HepG2 (cell line): ENCODE measurements at regions not wholly inside any gene's neighbourhood (a gene's known extent, or its start where the extent isn't known, plus 50 kb on each side); places are given as distances from the start of the nearest gene placed in this dataset.

Experiments used
- ATAC-seq: fragments of 200-7000 bp; cut with Tn5 transposase; 3 replicates; pipeline ENCODE4 v1.9.1; 2020; ENCODE audit warnings: mild to moderate bottlenecking, moderate library complexity
- BruUV-seq: library from RNA; stranded (reverse); fragments of 400-500 nt; replicated peaks from 2 replicates; lab custom pipeline; 2021; lab: Mats Ljungman, UMichigan
- CTCF ChIA-PET: fragments of 300-600 bp; formaldehyde crosslinking; extraction: SDS; loops from one replicate; lab custom pipeline; 2021; ENCODE audit warnings: low total read pairs, inconsistent platforms, low intra/inter-chr PET ratio; lab: Yijun Ruan, JAX
- POLR2A ChIA-PET: fragments of 350-600 bp; sonication (Branson Sonifier 250); formaldehyde crosslinking; loops from one replicate; lab custom pipeline; 2020; ENCODE audit warnings: antibody characterized with exemption, inconsistent platforms; lab: Yijun Ruan, JAX
- DNase-seq: peaks from one replicate; pipeline ENCODE4 v3.0.0-alpha.2; 2015; ENCODE audit warnings: low spot score
- FAIRE-seq: peaks from 3 replicates; lab custom pipeline; 2011; peaks lifted over from hg19 to GRCh38; lab: Jason Lieb, UNC
- H2AFZ ChIP-seq: one replicate; pipeline ENCODE4 v1.6.1; 2011; ENCODE audit warnings: low read length, inconsistent platforms
- H3K27ac ChIP-seq: fragments of 300-600 bp; 3 replicates; pipeline ENCODE4 v1.8.0; 2011; ENCODE audit warnings: mixed run types, mild to moderate bottlenecking, mixed read lengths, low read length, inconsistent platforms; ENCODE audit not compliant: insufficient read depth; ENCODE audit errors: extremely low read length
- H3K27me3 ChIP-seq, 2 experiments: fragments of 200-600 bp in 1 of 2; 2 replicates in 1 of 2; 3 replicates in 1 of 2; pipeline versions ENCODE4 v1.6.0 to v1.8.0; 2011; ENCODE audit warnings: low read length in 2 of 2, mild to moderate bottlenecking in 2 of 2, moderate library complexity in 2 of 2, inconsistent platforms in 1 of 2; ENCODE audit not compliant: insufficient read depth in 2 of 2, control insufficient read depth in 1 of 2
- H3K36me3 ChIP-seq, 2 experiments: fragments of 200-600 bp in 1 of 2; replicated peaks in 1 of 2; 2 replicates in 1 of 2; 3 replicates in 1 of 2; pipeline versions ENCODE4 v1.5.1 to v1.8.0; 2011; ENCODE audit warnings: low read length in 2 of 2, inconsistent platforms in 1 of 2; ENCODE audit not compliant: insufficient read depth in 2 of 2, control insufficient read depth in 1 of 2
- H3K4me1 ChIP-seq: 2 replicates; pipeline ENCODE4 v1.5.1; 2012; ENCODE audit warnings: low read length, inconsistent platforms; ENCODE audit not compliant: insufficient read depth
- H3K4me2 ChIP-seq: 2 replicates; pipeline ENCODE4 v1.6.0; 2011; ENCODE audit warnings: low read depth, low read length, inconsistent platforms
- H3K4me3 ChIP-seq, 3 experiments: fragments of 200-600 bp in 1 of 3; sonication (generic), shearing (Covaris generic) in 1 of 3; replicated peaks in 1 of 3; 2 replicates each; pipeline ENCODE4 v1.5.1; 2011 to 2016; ENCODE audit warnings: low read length in 3 of 3, inconsistent platforms in 2 of 3, low read depth in 2 of 3, mild to moderate bottlenecking in 2 of 3, control low read depth in 1 of 3, mixed read lengths in 1 of 3; ENCODE audit not compliant: insufficient read depth in 1 of 3
- H3K79me2 ChIP-seq: one replicate; pipeline ENCODE4 v1.6.1; 2011; ENCODE audit warnings: low read length, inconsistent platforms; ENCODE audit not compliant: insufficient read depth
- H3K9ac ChIP-seq: 2 replicates; pipeline ENCODE4 v1.6.0; 2011; ENCODE audit warnings: mild to moderate bottlenecking, low read depth, low read length, inconsistent platforms; ENCODE audit not compliant: insufficient read depth
- H3K9me3 ChIP-seq: 2 replicates; pipeline ENCODE4 v1.5.1; 2012; ENCODE audit warnings: mild to moderate bottlenecking, low read length
- H4K20me1 ChIP-seq: 2 replicates; pipeline ENCODE4 v1.6.0; 2011; ENCODE audit warnings: inconsistent platforms, mild to moderate bottlenecking, low read length, moderate library complexity; ENCODE audit not compliant: insufficient read depth
- EP300 ChIP-seq, 3 experiments: sonication (generic) in 1 of 3; formaldehyde crosslinking in 1 of 3; IDR thresholded peaks; 2 replicates each; pipeline versions ENCODE4 v1.5.1 to v1.6.1; 2011 to 2020; ENCODE audit warnings: low read depth in 2 of 3, low read length in 2 of 3, borderline replicate concordance in 1 of 3, improper control_type of control experiment in 1 of 3, mild to moderate bottlenecking in 1 of 3, missing genetic modification reagents in 1 of 3, moderate library complexity in 1 of 3
- TOE1 ChIP-seq: sonication (generic); formaldehyde crosslinking; IDR thresholded peaks from 2 replicates; pipeline ENCODE4 v1.4.0; 2020; ENCODE audit warnings: mild to moderate bottlenecking, missing genetic modification reagents
- ZFP1 ChIP-seq: IDR thresholded peaks from 2 replicates; pipeline ENCODE4 v1.6.1; 2016
- ZNF367 ChIP-seq: sonication (generic); formaldehyde crosslinking; IDR thresholded peaks from 2 replicates; pipeline ENCODE4 v1.4.0; 2020; ENCODE audit warnings: missing genetic modification reagents, borderline replicate concordance
- ZNF619 ChIP-seq: sonication (generic); formaldehyde crosslinking; IDR thresholded peaks from 2 replicates; pipeline ENCODE4 v1.4.0; 2020; ENCODE audit warnings: mild to moderate bottlenecking, missing genetic modification reagents
- ZNF768 ChIP-seq: sonication (generic); formaldehyde crosslinking; IDR thresholded peaks from 2 replicates; pipeline ENCODE4 v1.4.0; 2020; ENCODE audit warnings: missing genetic modification reagents
- WGBS: methylation state at CpG from one replicate; pipeline ENCODE4 v1.1.6; 2017; ENCODE audit warnings: low lambda C conversion rate; 5-methylcytosine and 5-hydroxymethylcytosine counted together
- in situ Hi-C: cut with HindIII; loops from 2 replicates; pipeline ENCODE4 v1.10.0; 2017; ENCODE audit warnings: low pct_unique_long_range_greater_than_20kb; ENCODE audit not compliant: extremely low pct_ligation_motif_present
- intact Hi-C: fragments of 100-400 bp; cut with micrococcal nuclease; formaldehyde crosslinking; loops from one replicate; pipeline ENCODE4 v1.10.0; 2022; ENCODE audit not compliant: unreplicated experiment
- TF ChIP-seq, protein P1 (sequence below): sonication (generic); formaldehyde crosslinking; IDR thresholded peaks from 2 replicates; pipeline ENCODE4 v1.8.0; 2022; ENCODE audit warnings: mild to moderate bottlenecking, missing genetic modification reagents, borderline replicate concordance

- H4K20me1 ChIP-seq, result no peaks in the 10 kb centered on the region
- H3K79me2 ChIP-seq, result no peaks in the 10 kb centered on the region
- DNase-seq, result no peak
- no peaks in the 10 kb centered on the region for H3K36me3 ChIP-seq
- intact Hi-C loops, result no loop called here
- no peak for FAIRE-seq
- no peak overlapping the region for H3K4me2 ChIP-seq
- H3K9me3 ChIP-seq, result no peaks in the 10 kb centered on the region
- in situ Hi-C loops, result no loop called here
- H3K4me3 ChIP-seq, result no peak overlapping the region
- WGBS, result 50% methylated on average over 6 of the region's 6 CpGs
- ATAC-seq, result no peak
- ChIA-PET POLR2A (no interaction called here), CTCF (no interaction called here)
- BruUV-seq, result no TSS peak
- no peak overlapping the region for H3K9ac ChIP-seq
- H3K4me1 ChIP-seq, result 0 out of 2 replicates have a peak, but pooled peaks cover 6% of the 10 kb centered on the region
- no peaks in the 10 kb centered on the region; a peak in 1 of 5 replicates for H3K27me3 ChIP-seq
- TF ChIP-seq TOE1 (CRISPR knock-in tag) (no peak), ZNF768 (CRISPR knock-in tag) (no peak), ZNF619 (CRISPR knock-in tag) (no peak), EP300 (IDR thresholded peaks at IDR 0.05; ENCODE audit: low read depth in 2 of 2, low read length in 2 of 2) (no peak), EP300 (CRISPR knock-in tag; IDR thresholded peaks at IDR 0.05; ENCODE audit: borderline replicate concordance) (no peak), ZNF367 (CRISPR knock-in tag) (no peak), ZFP1 (CRISPR knock-in tag) (no peak)
- TF ChIP-seq, protein P1, sequence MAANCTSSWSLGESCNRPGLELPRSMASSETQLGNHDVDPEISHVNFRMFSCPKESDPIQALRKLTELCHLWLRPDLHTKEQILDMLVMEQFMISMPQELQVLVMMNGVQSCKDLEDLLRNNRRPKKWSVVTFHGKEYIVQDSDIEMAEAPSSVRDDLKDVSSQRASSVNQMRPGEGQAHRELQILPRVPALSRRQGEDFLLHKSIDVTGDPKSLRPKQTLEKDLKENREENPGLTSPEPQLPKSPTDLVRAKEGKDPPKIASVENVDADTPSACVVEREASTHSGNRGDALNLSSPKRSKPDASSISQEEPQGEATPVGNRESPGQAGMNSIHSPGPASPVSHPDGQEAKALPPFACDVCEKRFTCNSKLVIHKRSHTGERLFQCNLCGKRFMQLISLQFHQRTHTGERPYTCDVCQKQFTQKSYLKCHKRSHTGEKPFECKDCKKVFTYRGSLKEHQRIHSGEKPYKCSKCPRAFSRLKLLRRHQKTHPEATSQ (CRISPR knock-in tag), result no peak
- TF ChIP-seq, all 625 proteins: peak for 0
- H3K27ac ChIP-seq, result no peak overlapping the region
- H2AFZ ChIP-seq, result no peak overlapping the region
Observed at GRCh38 chr2:144015655-144016245, 504.2 kb downstream of the ZEB2 start.
